ENCODE measurements at regions not wholly inside any gene's neighbourhood (a gene's known extent, or its start where the extent isn't known, plus 50 kb on each side); places are given as distances from the start of the nearest gene placed in this dataset.

GRCh38 chr7:91750091-91750490, 130.4 kb downstream of the MTERF1 start:
- TF ChIP-seq CTCF (IDR thresholded peaks at IDR 0.05 in 4 of 5, conservative IDR thresholded peaks at IDR 0.05 in 1 of 5) (no peak), POLR2A (IDR thresholded peaks at IDR 0.05) (no peak)
